NCI-H1417 (cell line): ENCODE measurements at regions not wholly inside any gene's neighbourhood (a gene's known extent, or its start where the extent isn't known, plus 50 kb on each side); places are given as distances from the start of the nearest gene placed in this dataset.

ENCODE experiments used
- DNase-seq, 3 experiments: peaks; one replicate each; lab custom pipeline; 2025; lab: John Stamatoyannopoulos, UW

DNA sequence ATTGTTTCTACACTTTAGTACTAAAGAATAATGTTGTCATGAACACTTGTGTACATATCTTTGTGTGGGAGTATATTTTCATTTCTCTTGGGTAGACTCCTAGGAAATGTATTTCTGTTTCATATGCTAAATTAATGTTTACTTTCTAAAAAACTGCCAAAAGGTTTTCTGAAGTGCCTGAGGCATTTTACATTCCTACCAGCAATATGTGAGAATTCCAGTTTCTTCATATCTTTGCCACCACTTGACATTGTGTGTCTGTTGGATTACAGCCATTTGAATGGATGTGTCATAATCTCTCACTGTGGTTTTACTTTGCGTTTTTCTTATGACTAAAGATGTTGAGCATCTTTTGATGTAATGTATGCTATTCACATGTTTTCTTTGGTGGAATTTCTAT lies 428.2 kb upstream of the KCNH7 start:
- DNase-seq, result no peak

DNA sequence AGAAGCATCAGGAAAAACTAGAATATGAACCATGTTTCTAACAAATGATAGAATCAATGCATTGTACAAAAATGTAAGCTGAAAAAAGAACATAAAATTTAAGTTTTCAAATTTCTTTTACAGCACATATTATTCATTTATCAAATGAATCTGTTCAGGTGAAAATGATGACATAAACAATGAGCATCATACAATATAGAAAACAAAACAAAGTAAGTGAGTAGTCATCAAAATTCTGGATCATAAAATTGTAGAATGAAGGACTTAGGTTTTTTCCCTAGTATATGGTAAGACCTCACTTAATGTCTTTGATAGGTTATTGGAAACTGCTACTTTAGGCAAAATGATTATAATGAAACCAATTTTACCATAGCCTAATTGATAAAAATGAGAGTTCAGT lies 427.0 kb upstream of the KCNH7 start:
- DNase-seq, result no peak

DNA sequence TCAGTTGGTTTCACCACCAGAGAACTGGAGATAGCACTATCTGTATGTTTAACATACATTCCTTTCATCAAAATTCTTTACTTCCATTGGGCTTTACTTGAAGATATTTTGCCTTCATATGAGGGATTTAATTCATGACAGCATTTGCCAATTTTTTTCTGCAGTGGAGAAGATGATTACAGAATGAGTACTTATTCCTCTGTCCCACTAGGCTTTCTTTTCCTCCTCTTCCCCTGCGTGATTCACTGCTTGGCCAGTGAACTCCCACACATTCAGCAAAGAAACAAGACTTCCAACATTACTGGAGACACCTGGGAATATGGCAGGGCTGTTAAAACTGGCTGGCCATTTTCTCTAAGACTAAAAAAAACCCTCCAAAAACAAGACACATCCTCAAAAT lies 425.8 kb upstream of the KCNH7 start:
- DNase-seq, result no peak

DNA sequence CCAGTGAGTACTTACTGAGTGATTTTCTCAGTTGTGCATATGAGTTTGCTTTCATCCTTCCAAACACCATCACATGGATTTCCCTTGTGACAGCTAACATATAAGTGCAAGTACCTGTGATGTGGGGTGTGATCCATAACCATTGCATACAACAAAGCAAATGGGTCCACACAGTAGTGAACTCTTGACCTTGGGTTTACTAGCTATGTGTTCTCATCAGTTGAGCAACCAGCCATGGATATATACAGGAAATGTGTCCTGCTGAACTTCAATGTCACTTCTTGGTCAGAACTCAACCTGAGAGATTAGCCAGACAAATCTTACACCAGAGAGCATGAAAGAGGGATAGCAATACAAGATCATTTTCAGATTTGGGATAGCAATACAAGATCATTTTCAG lies 420.9 kb upstream of the KCNH7 start:
- no peak for DNase-seq

DNA sequence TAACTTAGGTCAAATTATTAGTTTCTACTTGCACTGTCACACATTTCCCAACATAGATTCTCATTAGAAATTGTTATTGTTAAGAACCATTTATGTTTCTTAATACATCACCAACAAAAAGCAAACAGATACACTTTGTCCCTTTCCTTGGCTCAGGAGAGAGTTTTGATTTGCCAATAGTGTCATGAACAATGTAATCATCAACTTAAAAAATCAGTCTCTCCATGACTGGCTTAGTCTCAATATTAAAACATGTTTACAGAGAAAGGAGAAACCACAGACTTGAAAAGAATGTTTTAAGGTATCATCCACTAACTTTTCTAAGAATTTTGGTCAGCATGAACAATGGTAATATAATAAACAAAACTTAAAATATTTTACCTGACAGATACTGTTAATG lies 416.5 kb upstream of the KCNH7 start:
- no peak for DNase-seq

DNA sequence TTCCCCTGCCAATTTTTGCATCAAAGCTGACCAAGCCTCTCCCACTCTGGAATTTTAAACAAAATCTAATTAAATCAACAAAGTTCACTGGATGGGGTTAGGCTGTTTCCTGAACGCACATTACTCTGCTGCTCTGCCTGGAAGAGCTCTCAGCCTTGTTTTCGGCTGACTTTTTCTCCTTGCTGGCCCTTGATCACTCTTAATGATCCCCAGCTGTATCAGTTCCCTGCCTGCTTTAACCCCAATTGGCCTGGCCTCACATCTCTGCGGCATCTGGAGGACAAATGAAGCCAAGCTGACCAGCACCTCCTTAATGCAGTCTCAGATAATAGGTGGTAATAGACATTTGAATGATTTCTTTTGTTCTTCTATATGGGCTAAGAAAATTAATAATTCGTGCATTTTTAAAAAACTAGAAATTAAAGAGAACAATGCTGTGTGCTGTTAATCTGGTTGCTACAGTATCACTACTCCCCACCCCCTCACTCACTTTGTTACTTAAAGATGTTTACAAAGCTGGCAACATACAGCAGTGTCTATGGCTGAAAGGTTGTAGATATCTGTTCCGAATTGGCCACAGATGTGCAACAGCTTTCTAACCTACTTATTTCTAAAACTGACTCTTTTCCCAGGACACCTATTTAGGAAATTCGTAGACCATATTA lies 415.2 kb upstream of the KCNH7 start:
- no peak for DNase-seq

DNA sequence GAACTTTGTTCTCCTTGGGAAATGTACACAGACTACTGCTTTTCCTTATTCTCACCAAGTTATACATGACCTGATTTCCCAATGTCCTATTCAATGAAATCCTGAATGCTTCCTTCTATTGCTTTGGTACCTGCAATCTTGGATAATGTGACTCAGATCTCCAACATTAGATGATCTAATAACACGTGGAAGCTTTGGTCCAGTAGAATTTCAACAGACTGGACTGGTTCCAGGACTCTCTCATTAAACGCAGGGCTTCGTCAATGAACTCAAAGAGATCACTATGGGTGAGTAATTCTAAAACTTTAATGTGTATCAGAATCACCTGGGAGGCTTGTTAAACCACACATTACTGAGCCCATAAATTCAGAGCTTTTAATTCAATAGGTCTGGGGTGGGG lies 413.6 kb upstream of the KCNH7 start:
- DNase-seq, result no peak

DNA sequence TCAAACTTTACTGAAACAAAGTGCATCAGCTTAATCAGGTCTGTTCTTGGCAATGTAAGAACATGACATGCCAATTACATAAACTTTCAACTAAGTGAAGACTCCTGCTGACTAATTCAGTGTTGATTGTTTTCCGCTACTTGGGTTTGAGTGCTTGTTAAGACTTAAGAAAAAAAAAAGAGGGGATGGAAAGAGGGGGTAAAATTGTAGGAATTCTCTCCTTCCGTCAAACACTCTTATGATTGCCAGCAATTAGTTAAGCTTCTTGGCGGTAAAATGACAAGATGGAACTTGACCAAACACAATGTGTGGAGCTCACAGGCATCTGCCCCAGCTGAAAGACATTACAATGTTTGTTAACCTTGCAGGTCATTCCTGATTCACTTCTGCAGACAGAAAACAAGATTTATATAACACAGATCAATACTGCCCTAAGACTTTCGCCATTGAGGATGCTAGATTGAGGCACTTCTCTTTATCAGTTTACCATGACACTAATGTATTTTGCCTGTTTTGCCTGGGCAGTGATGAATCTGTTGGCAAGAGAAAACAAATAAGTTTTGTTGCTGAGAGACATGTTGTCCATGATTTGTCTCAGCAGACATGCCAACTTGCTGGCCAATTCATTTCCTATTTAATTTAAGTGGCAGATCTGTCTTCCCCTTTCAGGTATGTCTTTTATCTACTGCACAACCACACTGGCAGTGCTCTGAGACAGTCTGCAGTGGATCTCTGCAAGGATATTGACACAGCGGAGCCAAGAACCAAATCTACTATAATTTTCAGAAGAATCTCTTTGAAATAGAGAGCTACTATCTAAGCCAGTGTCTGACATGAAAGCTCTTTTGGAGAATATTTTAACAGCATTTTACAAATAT lies 410.0 kb upstream of the KCNH7 start:
- peak in 1 of 3 experiments; percentile 13 for DNase-seq

DNA sequence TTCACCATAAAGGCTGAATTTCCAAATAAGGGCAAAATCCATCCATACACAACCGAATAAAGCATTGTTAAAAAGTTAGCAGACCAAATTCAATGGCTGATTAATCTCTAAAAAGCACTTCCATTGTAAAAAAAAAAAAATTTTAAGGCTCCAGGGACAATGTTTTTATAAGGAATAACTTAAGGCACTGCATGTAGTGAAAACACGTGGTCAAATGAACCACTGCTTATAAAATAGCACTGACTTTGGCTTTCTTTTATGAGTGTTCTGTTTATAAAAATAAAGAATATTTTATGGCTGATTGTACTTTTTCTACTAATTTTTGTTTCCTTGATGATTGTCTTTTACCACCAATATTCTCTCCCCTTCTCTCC lies 409.3 kb upstream of the KCNH7 start:
- no peak for DNase-seq

DNA sequence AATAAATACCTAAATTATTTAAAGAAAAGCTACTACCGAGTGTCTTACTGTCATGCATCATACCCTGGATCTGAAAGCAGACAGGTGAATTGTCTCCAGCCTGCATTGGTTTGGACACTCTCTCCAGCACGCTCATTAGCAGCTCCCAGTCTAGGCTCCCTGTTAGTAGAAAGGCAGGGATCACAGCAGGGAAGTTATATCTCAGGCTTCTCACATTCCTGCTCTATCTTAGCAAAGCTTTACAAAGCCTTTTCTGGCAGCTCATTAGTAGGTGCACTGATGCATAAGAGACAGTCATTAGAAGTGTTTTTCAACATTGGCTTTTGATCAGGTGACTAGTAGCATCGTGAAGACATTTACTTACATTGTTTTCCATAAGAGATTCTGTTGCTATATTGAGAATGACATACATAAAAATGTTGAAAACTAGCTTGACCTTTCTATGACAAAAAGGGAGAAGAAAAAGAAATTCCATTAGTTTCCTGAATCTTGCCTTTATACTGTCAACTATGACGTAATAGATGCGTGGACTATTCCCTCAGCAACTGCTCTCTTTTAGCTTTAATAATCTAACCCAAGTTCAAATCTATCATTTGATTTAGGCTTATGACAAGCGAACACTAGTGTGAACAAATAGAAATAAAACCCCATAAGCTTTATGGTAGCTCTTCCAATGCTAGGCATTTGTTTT lies 408.7 kb upstream of the KCNH7 start:
- peak in 2 of 3 experiments; percentile 14 to 34 for DNase-seq

DNA sequence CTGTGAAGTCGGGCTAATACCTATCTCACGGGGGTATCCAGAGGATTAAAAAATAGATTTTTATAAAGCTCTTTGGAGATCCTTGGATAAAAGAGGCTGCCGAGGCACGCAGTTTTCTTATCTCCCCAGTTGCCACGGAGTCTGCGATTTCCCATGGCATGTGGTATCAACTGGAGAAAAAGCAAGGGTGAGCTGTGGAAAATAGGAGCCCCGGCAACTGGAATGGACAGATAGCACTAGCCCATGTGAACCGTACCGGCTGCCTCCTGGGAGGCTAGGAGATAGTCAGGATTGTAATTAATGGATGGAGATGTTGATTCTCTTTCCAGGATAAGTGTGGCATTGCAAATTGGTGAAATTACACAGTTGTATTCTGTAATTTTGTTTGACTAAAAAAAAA lies 407.6 kb upstream of the KCNH7 start:
- no peak for DNase-seq

DNA sequence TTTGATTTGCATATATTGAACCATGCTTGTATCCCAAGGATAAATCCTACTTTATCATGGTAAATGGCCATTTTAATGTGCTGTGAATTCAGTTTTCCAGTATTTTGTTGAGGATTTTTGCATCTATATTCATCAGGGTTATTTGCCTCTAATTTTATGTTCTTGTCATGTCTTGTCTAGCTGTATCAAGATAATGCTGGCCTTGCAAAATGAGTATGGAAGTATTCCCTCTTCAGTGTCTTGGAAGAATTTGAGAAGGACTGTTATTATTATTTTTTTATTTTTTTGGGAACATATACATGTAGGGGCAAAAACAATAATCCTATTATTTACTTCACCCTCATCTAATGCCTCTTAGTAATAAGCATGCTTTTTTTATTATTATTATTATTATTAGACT lies 398.0 kb upstream of the KCNH7 start:
- no peak for DNase-seq

DNA sequence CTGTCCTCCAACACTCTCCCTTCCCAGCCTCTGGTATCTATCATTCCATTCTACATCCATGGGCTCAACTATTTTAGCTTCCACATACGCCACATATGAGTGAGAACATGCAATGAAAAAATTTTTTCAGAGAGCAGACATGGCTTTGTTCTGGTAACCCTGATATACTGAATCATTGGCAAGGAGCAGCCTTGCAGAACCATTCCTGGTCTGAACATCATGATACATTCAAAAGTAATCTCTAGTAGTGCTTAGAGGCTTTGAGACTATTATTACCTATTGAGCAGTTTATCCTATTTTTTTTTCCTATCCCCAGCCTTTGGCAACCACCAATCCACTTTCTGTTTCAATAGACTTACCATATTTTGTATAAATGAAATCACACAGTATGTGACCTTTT lies 393.1 kb upstream of the KCNH7 start:
- DNase-seq, result no peak

DNA sequence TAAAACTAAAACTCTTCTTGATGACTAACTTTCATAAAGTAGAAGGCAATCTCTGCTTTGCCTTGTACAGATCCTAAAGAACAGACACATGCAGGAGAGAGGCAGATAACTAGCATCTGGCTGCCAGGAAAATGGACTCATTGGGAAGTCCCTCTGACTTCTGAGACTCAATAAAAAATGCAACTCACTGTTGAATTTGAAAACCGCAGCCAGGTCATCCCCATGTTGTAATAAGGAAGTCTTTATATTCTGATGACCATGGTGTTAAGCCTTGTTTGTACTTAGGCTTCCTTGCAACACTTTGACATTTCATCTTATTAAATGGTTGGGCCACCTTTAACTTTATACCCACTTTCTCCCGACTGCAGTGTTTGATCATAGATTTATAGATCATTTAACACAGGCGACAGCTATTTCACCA lies 375.1 kb upstream of the KCNH7 start:
- DNase-seq, result no peak

DNA sequence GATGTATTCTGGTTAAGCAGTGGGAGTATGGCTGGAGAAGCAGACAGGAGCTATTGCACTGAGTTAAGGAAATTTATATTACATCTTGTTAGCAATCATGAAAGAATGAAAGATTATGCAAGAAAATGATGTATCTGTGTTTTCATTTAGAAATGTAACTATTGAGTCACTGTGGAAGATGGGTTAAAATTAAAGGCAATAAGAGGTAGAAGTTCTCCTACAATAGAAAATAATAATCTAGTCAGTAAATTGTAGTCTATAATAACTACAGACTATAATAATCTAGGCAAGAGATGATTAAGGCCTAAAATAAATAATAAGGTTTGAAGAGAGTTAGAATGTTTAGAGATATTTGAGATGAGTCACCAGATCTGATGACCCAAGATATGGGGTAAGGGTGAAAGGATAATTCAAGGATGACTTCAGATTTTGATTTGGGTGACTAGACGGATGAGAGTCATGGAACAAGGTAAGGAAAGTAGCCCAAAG lies 371.9 kb upstream of the KCNH7 start:
- DNase-seq, result no peak

DNA sequence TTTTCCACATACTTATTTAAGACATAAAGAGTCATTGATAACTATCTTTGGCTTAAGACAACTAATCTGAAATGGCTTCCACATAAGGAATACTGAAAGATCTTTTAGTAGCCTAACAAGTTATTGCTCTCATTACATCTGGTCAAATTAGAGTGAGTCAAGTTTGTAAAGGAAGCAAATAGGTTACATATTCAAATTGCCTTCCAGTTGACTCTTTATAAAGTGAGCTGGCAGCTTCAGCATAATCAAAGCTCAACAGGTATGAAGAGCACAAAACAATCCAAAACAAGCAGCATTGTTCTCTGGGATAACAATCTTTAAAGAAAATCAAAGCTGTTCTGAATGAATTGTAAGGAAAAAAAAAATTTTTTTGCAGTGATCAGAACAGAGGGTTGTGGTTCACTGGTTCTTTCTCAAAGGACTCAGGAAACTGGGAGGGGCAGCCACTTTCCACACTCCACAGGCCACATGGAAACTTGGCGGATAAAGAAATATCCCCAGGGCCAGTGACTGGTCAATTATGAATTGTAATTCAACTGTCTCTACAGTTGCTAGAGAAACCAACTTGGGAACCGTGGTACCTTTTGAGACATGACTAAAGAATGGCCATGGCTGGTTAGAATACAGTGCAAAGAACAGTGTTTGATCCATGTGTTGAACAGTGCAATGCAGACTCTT lies 369.3 kb upstream of the KCNH7 start:
- no peak for DNase-seq

DNA sequence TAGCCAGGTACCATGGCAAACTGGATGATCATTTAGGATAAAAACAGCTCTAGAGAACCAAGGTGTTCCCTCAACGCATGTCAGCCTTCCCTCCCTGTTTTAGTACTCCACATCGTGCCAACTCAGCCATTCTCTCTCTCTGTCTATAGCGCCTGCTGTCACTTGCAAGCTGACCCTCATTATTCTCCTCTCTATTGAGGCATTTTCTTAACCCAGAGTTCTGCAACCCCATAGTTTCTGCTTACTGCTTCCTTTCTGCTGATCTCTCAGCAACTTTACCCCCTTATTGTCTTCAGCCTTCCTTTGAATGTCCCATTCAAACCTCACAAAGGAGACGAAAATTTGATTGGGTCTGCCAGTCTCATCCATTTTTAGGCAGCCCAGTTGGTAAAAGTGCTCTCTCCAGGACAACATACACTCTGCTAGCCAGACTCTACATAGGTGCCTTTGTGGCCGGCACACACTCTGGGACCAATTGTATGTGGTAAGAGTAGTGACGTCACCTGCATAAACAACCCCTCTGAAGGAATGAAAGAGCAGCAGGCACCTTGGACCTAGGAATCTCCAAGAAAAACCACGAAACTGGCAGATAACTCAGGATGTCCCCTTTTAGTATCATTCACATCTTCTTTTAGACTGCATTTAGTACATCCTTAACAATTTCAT lies 367.2 kb upstream of the KCNH7 start:
- DNase-seq, result no peak

DNA sequence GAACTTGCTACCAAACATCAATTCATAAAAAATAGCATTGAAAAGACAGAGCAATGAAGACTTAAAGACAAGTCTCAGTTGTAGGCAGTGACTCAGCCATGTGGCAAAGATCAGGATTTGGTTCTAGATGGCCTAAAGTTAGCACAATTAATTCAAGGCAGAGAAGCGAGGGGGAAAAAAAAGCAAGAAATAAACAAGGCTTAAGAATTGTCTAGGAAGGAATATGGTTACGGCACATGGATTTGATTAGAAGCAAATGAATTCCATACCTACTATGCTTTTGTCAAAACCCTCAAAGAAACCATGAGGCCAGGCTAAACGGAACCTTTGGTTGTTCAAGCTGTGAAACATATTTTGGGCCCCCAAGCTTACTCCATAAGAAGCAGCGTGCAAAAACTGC lies 362.2 kb upstream of the KCNH7 start:
- DNase-seq, result no peak

DNA sequence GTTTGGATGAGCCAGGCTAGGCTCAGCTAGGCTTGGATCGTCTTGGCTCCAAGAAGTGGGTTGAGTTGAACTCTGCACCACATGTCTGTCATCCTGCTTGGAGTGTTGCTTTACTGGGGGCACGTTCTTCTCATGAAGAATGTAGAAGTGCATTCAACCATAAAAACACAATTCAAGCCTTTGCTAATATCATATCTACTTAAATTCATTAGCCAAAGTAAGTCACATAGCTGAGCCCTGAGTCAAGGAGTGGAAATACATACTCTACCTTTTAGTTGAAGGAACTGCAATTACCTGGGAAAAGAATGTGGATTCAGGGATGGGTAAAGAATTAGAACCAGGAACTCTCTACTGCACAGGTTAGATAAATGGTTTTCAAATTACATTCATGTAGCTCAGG lies 360.4 kb upstream of the KCNH7 start:
- no peak for DNase-seq

DNA sequence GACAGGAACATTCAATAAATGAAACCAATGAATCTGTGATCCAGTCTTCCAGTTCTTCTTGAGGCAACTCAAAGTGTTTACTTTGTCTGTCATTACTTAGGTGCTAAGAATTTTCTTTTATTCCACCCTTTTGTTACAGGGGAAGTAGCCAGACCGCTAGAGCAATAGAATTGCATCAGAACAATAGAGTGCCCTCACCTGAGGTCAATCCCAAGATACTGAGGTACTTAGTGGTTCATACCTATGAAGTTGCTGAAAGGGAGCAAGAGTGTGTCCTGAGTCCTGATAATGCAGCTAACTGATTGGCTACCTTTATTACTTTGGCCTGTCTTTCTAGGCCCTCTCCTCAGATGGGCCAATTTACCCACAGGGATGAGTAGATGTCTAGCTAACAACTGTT lies 359.4 kb upstream of the KCNH7 start:
- peak in 1 of 3 experiments; percentile 7 for DNase-seq

DNA sequence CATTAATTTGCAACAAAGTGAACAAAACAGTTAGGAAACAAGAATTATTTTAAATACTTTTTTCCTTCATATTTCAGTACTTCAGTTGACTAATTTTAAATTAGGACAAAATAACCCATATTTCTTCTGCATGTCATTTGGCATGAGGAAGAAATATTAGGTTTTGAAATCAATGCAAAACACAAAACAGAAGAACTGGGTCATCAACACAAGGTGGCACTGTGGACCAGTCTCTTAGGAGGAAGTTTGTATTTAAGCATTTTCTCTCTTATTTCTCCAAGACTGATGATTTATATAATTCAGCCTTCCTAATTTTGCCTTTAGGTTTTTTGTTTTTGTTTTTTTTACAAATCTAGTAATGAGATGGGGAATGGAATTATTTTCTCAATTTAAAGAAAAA lies 352.8 kb upstream of the KCNH7 start:
- DNase-seq, result peak; percentile 7 to 61 (median 11)
